ENCODE measurements at regions not wholly inside any gene's neighbourhood (a gene's known extent, or its start where the extent isn't known, plus 50 kb on each side); places are given as distances from the start of the nearest gene placed in this dataset.

GRCh38 chr13:73697166-73697565 is 437.0 kb downstream of the KLF12 start:
- DNase-seq = no peak

DNA sequence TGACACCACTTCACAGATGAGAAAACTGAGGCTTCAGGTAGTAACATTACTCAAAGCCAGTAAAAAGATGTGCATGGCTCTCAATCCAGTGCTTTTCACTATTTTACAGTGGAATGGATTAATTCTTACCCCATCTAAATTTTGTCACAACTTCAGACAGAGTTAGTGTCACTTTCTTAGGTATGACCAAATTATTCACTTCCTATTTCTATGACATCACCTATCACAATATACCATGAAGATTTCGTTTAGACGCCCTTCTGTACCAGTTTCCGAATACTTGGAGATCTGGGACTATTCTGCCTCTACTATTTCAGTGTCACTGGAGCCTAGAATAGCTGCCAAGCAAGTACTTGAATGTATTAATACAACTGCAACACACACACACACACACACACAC is 437.5 kb downstream of the KLF12 start:
- no peak for DNase-seq

DNA sequence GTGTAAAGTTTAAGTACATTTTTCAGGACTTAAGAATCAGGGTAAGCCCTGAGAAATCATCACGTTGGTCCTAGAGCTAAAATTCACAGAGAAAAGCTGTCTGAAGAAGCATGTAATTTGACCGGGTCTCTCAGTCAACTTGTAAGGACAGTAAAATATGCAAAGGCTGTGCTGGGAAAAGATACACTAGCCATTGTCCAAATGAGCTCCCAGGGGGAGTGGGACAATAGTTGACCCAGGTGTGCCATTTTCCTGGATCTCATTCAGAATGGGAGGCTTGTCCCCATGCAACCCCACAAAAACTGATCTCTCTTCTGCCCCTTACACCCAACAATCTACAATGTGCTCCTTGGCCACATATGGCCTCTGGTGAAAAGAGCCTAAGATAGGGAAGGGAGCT is 437.9 kb downstream of the KLF12 start:
- DNase-seq = no peak

- DNase-seq = no peak
Observed at GRCh38 chr13:73695325-73695724, 438.9 kb downstream of the KLF12 start.

GRCh38 chr13:73693215-73693614 is 441.0 kb downstream of the KLF12 start:
- DNase-seq = no peak

DNA sequence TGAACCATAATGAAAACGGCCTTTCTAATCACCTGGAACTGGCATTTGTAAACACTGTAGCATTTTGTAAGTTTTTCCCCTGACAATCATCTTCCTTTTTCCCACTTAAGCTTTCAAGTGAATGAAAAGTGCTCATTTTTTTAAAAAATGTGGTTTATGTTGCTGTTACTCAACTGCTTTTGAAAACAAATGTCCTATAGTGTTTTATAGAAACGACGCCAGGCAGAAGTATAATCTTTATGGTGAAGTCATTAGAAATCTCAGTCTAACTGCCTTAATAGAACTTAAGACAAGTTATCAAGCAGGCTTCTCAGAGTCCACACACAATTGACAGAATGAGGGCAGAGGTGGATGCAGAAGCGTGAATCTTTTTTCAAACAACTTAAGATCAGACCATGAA is 442.3 kb downstream of the KLF12 start:
- no peak for DNase-seq

GRCh38 chr13:73687929-73688328 is 446.3 kb downstream of the KLF12 start:
- no peak for DNase-seq

GRCh38 chr13:73687087-73687486 is 447.1 kb downstream of the KLF12 start:
- DNase-seq = no peak

DNA sequence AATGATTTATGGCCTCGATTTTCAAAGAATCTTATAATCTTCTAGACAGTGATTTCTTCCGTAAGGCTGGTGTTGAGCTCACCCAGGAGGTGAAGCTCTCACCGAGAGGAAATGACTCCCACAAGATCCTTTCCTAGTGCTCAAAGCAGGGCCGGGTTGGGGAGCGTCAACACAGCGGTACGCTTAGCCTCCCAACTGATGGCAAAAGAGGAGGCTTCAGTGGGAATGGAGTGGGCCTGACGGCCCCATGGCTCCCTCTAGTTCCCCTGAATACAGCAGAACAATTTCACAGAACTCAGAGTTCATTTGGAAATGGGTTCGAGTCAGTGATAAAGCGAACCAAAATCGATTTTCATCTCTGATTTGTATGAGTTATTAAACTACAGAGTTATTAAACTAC is 449.5 kb downstream of the KLF12 start:
- DNase-seq = no peak

DNA sequence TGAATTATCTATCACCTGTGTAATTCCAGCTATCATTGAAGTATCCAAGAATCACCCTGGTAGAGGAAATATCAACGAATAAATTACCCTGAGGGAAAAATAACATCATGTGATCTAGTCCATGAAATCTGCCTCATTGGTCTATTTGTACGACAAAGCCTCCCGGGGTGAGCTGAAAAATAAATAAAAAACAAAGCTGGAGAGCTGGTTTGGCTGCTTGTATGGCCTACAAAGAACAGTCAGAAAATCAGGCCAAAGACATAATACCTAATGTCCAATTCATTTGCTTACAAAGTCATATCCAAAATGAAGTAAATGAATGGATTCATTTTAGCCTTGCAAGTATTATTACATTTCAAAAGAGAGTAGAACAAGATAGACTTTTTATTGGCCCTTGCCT is 449.9 kb downstream of the KLF12 start:
- DNase-seq = no peak

- DNase-seq = no peak
Observed at GRCh38 chr13:73683746-73684145, 450.5 kb downstream of the KLF12 start.

- DNase-seq = no peak
Observed at GRCh38 chr13:73681779-73682178, 452.4 kb downstream of the KLF12 start.

GRCh38 chr13:73681015-73681414 is 453.2 kb downstream of the KLF12 start:
- no peak for DNase-seq

DNA sequence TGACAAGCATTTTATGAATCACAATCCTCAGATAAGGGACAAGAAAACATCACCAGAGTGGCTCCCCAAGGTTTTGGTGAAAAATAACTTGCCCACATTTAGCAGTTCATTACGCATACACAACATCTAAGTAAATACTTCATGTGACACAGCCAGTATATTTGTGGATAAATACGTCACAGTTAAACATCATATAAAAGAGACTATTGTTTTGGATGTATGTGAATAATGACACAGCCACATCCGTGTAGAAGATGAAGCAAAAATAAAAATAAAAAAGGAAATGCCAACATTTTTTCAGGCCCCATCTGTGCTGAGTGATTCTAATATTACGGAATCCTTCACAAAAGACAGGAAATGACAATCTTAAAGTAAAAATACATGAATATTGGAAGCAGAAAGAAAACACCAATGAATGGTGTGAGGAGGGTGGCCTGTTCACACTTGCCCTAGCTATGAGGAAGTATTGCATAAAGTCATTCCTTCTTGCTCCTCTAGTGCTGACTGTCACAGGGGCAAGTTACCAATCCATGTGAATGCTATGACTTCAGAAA is 457.1 kb downstream of the KLF12 start:
- no peak for DNase-seq

- no peak for DNase-seq
Observed at GRCh38 chr13:73676550-73677047, 457.6 kb downstream of the KLF12 start.

DNA sequence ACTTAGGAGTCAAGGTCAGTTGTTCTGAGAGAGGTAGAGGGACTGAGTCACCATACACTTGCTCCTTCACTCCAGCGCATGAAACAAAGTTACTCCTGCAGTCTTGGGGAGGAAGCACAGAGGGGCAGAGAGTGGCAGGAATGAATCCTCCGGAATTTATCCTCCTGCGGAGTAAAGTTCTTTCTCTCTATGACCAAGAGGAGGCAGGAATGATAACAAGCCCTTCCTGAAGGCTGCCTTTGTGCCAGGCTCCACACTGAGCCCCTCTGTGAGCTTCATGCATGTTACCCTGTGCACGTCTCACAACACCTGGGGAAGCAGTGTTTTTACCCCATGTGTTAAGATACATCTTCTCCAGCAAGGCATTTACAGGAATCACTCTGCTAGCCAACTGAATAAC is 458.4 kb downstream of the KLF12 start:
- no peak for DNase-seq

GRCh38 chr13:73674570-73674969 is 459.6 kb downstream of the KLF12 start:
- DNase-seq = no peak

- DNase-seq = no peak
Observed at GRCh38 chr13:73673931-73674330, 460.3 kb downstream of the KLF12 start.

- DNase-seq = no peak
Observed at GRCh38 chr13:73672492-73672891, 461.7 kb downstream of the KLF12 start.

- DNase-seq = no peak
Observed at GRCh38 chr13:73671732-73672131, 462.5 kb downstream of the KLF12 start.

- DNase-seq = no peak
Observed at GRCh38 chr13:73671011-73671410, 463.2 kb downstream of the KLF12 start.

DNA sequence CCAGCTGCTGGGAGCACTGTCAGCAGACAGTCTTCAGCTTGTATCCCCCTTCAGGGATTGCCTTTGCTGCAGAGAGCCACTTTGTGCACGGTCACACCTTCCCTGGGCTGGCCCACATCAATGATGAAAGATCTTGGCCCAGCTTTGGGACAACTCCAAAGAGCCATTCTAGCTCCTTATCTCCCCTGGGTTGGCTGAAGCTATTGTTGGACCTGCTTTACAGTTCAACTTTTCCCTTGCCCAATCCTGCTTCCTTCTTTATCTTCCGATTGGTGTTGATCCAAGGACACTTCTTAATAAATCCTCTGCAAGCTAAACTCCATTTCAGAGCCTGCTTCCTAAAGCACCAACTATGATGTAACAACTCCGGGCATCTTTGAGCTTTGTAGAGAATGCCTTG is 466.4 kb downstream of the KLF12 start:
- no peak for DNase-seq

DNA sequence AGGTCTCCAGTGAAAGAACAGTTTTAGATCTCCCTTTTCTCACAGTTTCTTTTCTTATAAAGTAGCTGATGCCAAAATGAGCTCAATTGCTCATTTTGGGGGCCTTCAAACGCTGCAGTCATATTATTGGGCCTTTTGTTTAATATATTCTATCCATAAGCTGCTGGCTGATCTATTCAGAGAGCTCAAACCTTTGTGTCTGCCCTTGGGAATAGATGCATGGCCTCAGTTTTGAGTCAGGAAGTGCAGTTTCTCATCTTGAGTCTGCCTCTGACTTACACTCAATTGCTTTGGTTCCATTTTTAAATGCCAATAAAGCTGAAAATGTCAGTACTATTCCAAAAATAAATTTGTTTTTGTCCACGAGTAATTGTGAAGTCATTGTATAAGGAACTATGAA is 468.9 kb downstream of the KLF12 start:
- DNase-seq = no peak

DNA sequence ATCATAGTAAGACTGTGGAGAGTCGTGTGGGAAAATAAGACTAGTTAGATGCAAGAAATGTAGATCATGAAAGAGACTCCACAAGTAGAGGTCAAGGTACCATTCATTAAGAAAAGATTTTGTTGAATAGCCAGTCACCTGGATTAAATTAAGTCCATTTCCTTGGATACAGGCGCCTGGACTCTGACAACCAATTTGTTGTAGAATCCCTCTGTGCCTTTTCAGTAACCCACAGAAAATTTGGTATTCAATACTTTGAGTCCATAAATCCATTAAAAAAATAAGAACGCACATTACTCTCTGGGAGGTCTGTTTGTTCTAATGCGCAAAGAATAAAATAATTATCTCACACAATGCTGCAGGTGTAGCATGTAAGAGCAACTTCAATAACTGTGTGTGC is 469.4 kb downstream of the KLF12 start:
- no peak for DNase-seq

DNA sequence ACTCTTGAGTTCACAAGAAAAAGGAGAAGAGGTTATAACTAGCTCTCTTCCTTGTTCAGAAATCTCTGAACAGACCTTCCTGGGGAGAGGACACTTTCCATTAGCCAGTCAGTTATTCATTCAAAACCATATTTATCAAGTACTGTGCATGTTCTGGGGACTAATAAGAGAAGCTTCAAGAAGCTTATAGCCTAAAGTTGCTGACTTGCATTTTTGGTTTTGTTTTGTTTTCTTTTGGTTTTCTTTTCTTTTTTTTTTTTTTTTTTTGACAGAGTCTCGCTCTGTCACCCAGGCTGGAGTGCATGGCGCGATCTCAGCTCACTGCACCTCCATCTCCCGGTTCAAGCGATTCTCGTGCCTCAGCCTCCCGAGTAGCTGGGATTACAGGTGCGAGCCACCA is 471.4 kb downstream of the KLF12 start:
- DNase-seq = no peak

Measured in NCI-H2029 treated with DMSO at 0.1 percent for 48 hours (cell line).